ENCODE measurements at regions not wholly inside any gene's neighbourhood (a gene's known extent, or its start where the extent isn't known, plus 50 kb on each side); places are given as distances from the start of the nearest gene placed in this dataset.

DNA sequence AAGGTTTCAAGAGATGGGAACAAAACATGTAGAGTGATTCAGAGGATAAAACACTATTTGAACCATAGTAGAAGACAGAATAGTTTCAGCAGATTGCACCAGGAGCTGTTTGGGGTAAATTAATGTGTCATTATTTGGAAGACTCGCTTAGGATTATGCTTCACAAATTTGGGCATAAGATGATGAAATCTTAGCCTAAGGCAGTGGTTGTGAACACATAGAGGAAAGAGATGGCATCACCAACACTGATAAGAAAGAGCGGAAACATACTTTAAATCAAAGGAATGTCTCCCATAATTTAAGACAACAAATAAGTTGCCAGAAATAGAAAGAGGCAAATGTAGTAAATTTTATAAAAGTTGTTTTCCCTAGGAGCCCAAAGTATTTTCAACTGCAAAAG, 66.1 kb upstream of the TBCA start:
- no peak for DNase-seq

DNA sequence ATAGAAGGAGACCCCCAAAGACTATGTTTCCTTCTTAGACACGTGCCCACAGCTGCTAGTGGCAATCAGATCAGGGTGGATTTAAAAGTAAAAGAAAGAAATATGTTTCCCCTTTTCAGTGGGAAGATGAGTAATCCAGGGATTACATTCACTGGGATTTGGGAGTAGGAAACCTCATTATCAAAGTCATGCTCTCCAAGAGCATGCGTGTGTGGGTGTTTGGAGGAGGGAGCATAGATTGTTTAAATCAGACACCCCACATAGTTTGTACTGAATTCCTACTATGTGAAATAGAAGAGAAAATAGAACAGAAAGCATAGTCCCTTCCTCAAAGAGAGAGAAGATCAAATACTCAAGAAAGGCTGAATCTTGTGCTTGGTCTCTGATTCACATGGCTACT, 65.5 kb upstream of the TBCA start:
- DNase-seq, result no peak

DNA sequence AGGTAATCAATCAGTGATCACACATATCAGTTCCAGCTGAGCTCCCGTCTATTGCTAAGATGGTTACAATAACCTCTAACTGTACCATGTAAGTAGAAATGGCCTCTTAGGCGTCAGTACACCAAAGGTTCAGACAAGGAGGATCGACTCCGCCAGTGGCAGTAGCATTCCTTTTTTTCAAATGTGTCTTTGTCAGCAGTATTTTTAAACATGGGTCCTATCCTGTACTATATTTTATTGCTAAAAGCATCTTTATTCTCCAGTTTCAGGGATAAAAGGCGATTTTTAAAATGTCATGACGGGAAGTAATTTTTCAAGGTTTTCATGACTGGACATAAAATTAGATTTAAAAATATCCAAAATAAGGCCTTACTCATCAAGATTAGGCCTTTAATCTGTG, 64.8 kb upstream of the TBCA start:
- no peak for DNase-seq

DNA sequence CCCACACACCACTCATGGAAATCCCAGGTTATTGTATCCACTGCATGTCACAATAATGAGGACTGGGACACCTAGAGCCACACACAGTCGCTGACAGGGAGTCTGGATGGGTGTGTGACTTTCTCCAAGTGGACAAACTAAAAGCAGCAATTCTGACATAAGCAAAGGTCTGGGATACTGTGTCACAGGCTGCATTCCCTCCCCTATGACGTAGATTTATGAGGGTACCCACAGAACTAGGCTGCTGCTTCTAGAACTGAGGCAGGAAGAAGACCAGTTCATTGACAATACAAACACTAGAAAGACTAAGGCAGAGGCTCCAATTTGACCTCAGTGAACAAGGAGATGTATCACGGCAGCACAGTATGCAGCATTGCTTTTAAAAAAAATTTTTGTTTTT, 63.6 kb upstream of the TBCA start:
- DNase-seq, result no peak

DNA sequence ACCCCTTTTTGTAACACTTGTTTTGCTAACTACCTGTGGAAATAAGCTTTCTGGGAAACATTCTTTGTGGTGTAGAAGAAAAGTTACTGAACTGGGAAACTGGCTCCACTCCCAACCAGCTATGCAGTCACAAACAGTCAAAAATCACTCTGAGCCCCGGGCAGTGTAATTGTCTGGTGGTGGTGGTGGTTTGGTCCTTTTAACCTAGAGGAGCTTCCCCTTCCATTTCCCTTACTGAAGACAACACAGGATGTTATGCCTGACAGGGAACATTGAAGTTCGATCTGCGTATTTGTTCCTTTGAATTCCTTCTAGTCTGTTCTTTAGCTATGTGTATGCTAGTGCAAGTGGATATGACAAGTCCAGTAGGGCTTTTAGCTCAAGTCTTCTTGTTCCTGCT, 56.8 kb upstream of the TBCA start:
- DNase-seq, result no peak

DNA sequence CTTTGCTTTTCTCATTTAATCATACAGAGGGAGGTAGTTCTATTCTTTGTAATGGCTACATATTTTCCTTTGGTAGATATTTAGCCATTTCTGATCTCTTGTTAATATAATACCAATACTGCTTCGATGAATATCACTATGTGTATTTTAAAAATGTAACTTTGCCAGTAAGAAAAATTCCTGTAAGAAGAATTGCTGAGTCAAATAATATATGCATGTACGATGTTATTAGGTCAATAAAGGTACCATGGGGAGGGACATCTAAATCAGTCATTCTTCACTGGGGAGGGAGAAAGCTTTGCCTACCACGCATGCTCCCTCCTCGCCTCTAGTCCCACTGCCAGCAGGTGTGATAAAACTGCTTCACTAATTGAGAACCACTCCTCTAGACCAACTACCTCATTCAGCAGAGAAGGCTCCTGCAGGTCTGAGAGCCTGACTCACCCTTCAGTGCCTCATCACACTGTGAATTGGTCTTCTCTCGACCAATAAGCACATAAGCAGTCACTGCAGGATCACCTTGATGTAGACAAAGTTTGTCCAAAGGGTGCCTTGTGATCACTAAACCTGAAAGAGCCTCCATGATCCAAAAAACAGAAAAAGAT, 56.1 kb upstream of the TBCA start:
- DNase-seq, result no peak

DNA sequence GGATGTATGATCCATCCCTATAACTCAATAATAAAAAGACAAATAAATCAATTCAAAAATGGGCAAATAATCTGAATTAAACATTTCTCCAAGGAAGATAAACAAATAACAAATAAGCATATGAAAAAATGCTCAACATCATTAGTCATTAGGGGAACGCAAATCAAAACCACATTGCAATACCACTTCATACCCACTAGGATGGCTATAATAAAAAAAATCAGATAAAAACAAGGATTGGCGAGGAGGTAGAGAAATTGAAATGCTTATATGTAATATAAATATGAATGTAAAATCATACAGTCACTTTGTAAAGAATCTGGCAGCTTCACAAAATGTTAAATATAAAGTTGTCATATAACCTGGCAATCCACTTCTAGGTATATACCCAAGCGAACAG, 52.3 kb upstream of the TBCA start:
- no peak for DNase-seq

Measured in MV-4-11 (cell line).